Nephron progenitor cell (in vitro differentiated cells): ENCODE measurements at regions not wholly inside any gene's neighbourhood (a gene's known extent, or its start where the extent isn't known, plus 50 kb on each side); places are given as distances from the start of the nearest gene placed in this dataset.

Experiments
- DNase-seq: peaks from one replicate; pipeline ENCODE4 v3.0.0; 2021
- H3K27ac Mint-ChIP-seq: 2 replicates; pipeline ENCODE4 v1.8.0; 2021; ENCODE audit warnings: mild to moderate bottlenecking, moderate library complexity, mixed read lengths
- H3K27me3 Mint-ChIP-seq: 2 replicates; pipeline ENCODE4 v1.8.0; 2021; ENCODE audit warnings: mild to moderate bottlenecking, low read depth, mixed read lengths; ENCODE audit not compliant: poor library complexity
- H3K36me3 Mint-ChIP-seq: 2 replicates; pipeline ENCODE4 v1.8.0; 2021; ENCODE audit warnings: low read depth, mixed read lengths
- H3K4me1 Mint-ChIP-seq: 2 replicates; pipeline ENCODE4 v1.8.0; 2021; ENCODE audit warnings: mixed read lengths
- H3K4me3 Mint-ChIP-seq: 2 replicates; pipeline ENCODE4 v1.8.0; 2021; ENCODE audit warnings: mild to moderate bottlenecking, moderate library complexity, mixed read lengths
- H3K9me3 Mint-ChIP-seq: 2 replicates; pipeline ENCODE4 v1.8.0; 2021; ENCODE audit warnings: mild to moderate bottlenecking, moderate library complexity, mixed read lengths
- CTCF ChIP-seq: fragments of 200-600 bp; sonication (generic); IDR thresholded peaks from 2 replicates; pipeline ENCODE4 v1.5.0; 2021; ENCODE audit warnings: antibody characterized with exemption

GRCh38 chr15:88707771-88708654 is 69.2 kb downstream of the ISG20 start:
- H3K4me1 Mint-ChIP-seq: peaks cover 14% of the 10 kb centered on the region
- TF ChIP-seq CTCF: no peak
- no peaks in the 10 kb centered on the region for H3K36me3 Mint-ChIP-seq
- no peak for DNase-seq
- peaks cover 3% of the 10 kb centered on the region for H3K9me3 Mint-ChIP-seq
- peaks cover 86% of the 10 kb centered on the region for H3K27me3 Mint-ChIP-seq
- no peak overlapping the region for H3K27ac Mint-ChIP-seq
- no peak overlapping the region for H3K4me3 Mint-ChIP-seq

- no peak overlapping the region for H3K27ac Mint-ChIP-seq
- no peak for DNase-seq
- peaks cover 14% of the 10 kb centered on the region for H3K4me1 Mint-ChIP-seq
- TF ChIP-seq CTCF: no peak
- H3K4me3 Mint-ChIP-seq: no peak overlapping the region
- H3K27me3 Mint-ChIP-seq: peaks cover 86% of the 10 kb centered on the region
- no peaks in the 10 kb centered on the region for H3K36me3 Mint-ChIP-seq
- H3K9me3 Mint-ChIP-seq: peaks cover 3% of the 10 kb centered on the region
These were observed 69.8 kb downstream of the ISG20 start for GRCh38 chr15:88708655-88709054.

- TF ChIP-seq CTCF: no peak
- Mint-ChIP-seq H3K4me1 (peaks cover 14% of the 10 kb centered on the region), H3K27me3 (peaks cover 76% of the 10 kb centered on the region), H3K4me3 (no peak overlapping the region), H3K27ac (no peak overlapping the region), H3K9me3 (no peaks in the 10 kb centered on the region), H3K36me3 (no peaks in the 10 kb centered on the region)
- DNase-seq: no peak
These were observed 71.4 kb downstream of the ISG20 start for GRCh38 chr15:88710027-88710715.

- Mint-ChIP-seq H3K9me3 (no peaks in the 10 kb centered on the region), H3K27ac (no peak overlapping the region), H3K4me1 (peaks cover 23% of the 10 kb centered on the region), H3K27me3 (peaks cover 61% of the 10 kb centered on the region), H3K36me3 (no peaks in the 10 kb centered on the region), H3K4me3 (no peak overlapping the region)
- no peak for TF ChIP-seq CTCF
- no peak for DNase-seq
These were observed 73.0 kb downstream of the ISG20 start for GRCh38 chr15:88711806-88712205.

- TF ChIP-seq CTCF: no peak
- no peaks in the 10 kb centered on the region for H3K36me3 Mint-ChIP-seq
- peaks cover 21% of the 10 kb centered on the region for H3K4me1 Mint-ChIP-seq
- H3K27ac Mint-ChIP-seq: no peak overlapping the region
- no peak overlapping the region for H3K4me3 Mint-ChIP-seq
- H3K9me3 Mint-ChIP-seq: no peaks in the 10 kb centered on the region
- H3K27me3 Mint-ChIP-seq: peaks cover 41% of the 10 kb centered on the region
- no peak for DNase-seq
These were observed 76.1 kb downstream of the ISG20 start for GRCh38 chr15:88714782-88715372.
